GM12873 (cell line): ENCODE measurements at regions not wholly inside any gene's neighbourhood (a gene's known extent, or its start where the extent isn't known, plus 50 kb on each side); places are given as distances from the start of the nearest gene placed in this dataset.

Source experiments
- CTCF ChIP-seq: IDR thresholded peaks from 2 replicates; pipeline ENCODE4 v1.5.1; 2012; ENCODE audit warnings: low read depth, mild to moderate bottlenecking, moderate library complexity, low read length, control low read depth; ENCODE audit not compliant: insufficient read depth; ENCODE audit errors: missing control alignments

- no peak for TF ChIP-seq CTCF
Measured at GRCh38 chr11:15845261-15845660, 511.1 kb downstream of the SOX6 start.

GRCh38 chr11:15848631-15849168 is 507.6 kb downstream of the SOX6 start:
- TF ChIP-seq CTCF: no peak

GRCh38 chr11:15849257-15849656 is 507.1 kb downstream of the SOX6 start:
- TF ChIP-seq CTCF: no peak

- TF ChIP-seq CTCF: no peak
Measured at GRCh38 chr11:15851051-15851498, 505.3 kb downstream of the SOX6 start.

GRCh38 chr11:15852179-15852578 is 504.2 kb downstream of the SOX6 start:
- TF ChIP-seq CTCF: peak; percentile 27

GRCh38 chr11:15854245-15854644 is 502.1 kb downstream of the SOX6 start:
- no peak for TF ChIP-seq CTCF

- TF ChIP-seq CTCF: no peak
Measured at GRCh38 chr11:15858881-15859280, 497.5 kb downstream of the SOX6 start.
